H9 (cell line): ENCODE measurements at regions not wholly inside any gene's neighbourhood (a gene's known extent, or its start where the extent isn't known, plus 50 kb on each side); places are given as distances from the start of the nearest gene placed in this dataset.

Experiments
- DNase-seq: peaks from one replicate; pipeline ENCODE4 v3.0.0-alpha.2; 2017
- H2AFZ ChIP-seq: one replicate; pipeline ENCODE4 v1.6.1; 2013; ENCODE audit warnings: mild to moderate bottlenecking, low read length, control low read depth, moderate library complexity
- H2AK5ac ChIP-seq: 2 replicates; pipeline ENCODE4 v1.6.1; 2013; ENCODE audit warnings: low read length, control low read depth, mixed read lengths; ENCODE audit not compliant: insufficient read length
- H2BK120ac ChIP-seq: one replicate; pipeline ENCODE4 v1.6.1; 2013; ENCODE audit warnings: low read depth, mild to moderate bottlenecking, low read length, control low read depth, inconsistent platforms; ENCODE audit not compliant: poor library complexity, severe bottlenecking
- H2BK12ac ChIP-seq: 2 replicates; pipeline ENCODE4 v1.6.1; 2013; ENCODE audit warnings: low read length, control low read depth, mixed read lengths, low read depth; ENCODE audit not compliant: insufficient read length
- H2BK15ac ChIP-seq: 2 replicates; pipeline ENCODE4 v1.6.1; 2013; ENCODE audit warnings: low read depth, low read length, control low read depth
- H2BK20ac ChIP-seq: one replicate; pipeline ENCODE4 v1.6.1; 2013; ENCODE audit warnings: low read depth, mild to moderate bottlenecking, low read length, control low read depth, inconsistent platforms; ENCODE audit not compliant: poor library complexity, severe bottlenecking
- H2BK5ac ChIP-seq: 2 replicates; pipeline ENCODE4 v1.6.1; 2013; ENCODE audit warnings: low read length, control low read depth, mixed read lengths; ENCODE audit not compliant: insufficient read length
- H3K14ac ChIP-seq: 2 replicates; pipeline ENCODE4 v1.6.1; 2013; ENCODE audit warnings: low read length, control low read depth; ENCODE audit not compliant: insufficient read depth
- H3K18ac ChIP-seq: 2 replicates; pipeline ENCODE4 v1.6.1; 2013; ENCODE audit warnings: low read depth, mild to moderate bottlenecking, mixed read lengths, low read length, control low read depth; ENCODE audit not compliant: insufficient read length
- H3K23ac ChIP-seq: 2 replicates; pipeline ENCODE4 v1.6.1; 2013; ENCODE audit warnings: low read length, control low read depth, mixed read lengths, low read depth; ENCODE audit not compliant: insufficient read length
- H3K23me2 ChIP-seq: 2 replicates; pipeline ENCODE4 v1.6.1; 2013; ENCODE audit warnings: low read depth, mild to moderate bottlenecking, mixed read lengths, low read length, control low read depth; ENCODE audit not compliant: insufficient read length, poor library complexity, severe bottlenecking
- H3K27ac ChIP-seq: 2 replicates; pipeline ENCODE4 v1.5.1; 2013; ENCODE audit warnings: low read length, control low read depth, mixed read lengths, low read depth; ENCODE audit not compliant: insufficient read length
- H3K27me3 ChIP-seq: 2 replicates; pipeline ENCODE4 v1.6.1; 2013; ENCODE audit warnings: low read length, control low read depth, inconsistent platforms; ENCODE audit not compliant: insufficient read depth
- H3K4ac ChIP-seq: 2 replicates; pipeline ENCODE4 v1.6.1; 2013; ENCODE audit warnings: low read depth, mild to moderate bottlenecking, control low read depth, inconsistent platforms, low read length, moderate library complexity
- H3K4me1 ChIP-seq: 2 replicates; pipeline ENCODE4 v1.6.1; 2013; ENCODE audit warnings: low read length, control low read depth, inconsistent platforms; ENCODE audit not compliant: insufficient read depth
- H3K4me2 ChIP-seq: 2 replicates; pipeline ENCODE4 v1.6.1; 2013; ENCODE audit warnings: low read length, control low read depth, mixed read lengths; ENCODE audit not compliant: insufficient read length, insufficient read depth
- H3K56ac ChIP-seq: 2 replicates; pipeline ENCODE4 v1.6.1; 2013; ENCODE audit warnings: low read depth, mild to moderate bottlenecking, mixed read lengths, low read length, control low read depth; ENCODE audit not compliant: insufficient read length
- H3K79me1 ChIP-seq: 2 replicates; pipeline ENCODE4 v1.6.1; 2013; ENCODE audit warnings: low read depth, mild to moderate bottlenecking, moderate library complexity, low read length, control low read depth, inconsistent platforms; ENCODE audit not compliant: insufficient read depth, poor library complexity, severe bottlenecking
- H3K79me2 ChIP-seq: 2 replicates; pipeline ENCODE4 v1.6.1; 2013; ENCODE audit warnings: low read length, control low read depth, inconsistent platforms; ENCODE audit not compliant: insufficient read depth
- H3K9ac ChIP-seq: 2 replicates; pipeline ENCODE4 v1.6.1; 2013; ENCODE audit warnings: low read length, control low read depth, mixed read lengths; ENCODE audit not compliant: insufficient read length; ENCODE audit errors: extremely low read depth
- H3K9me3 ChIP-seq: one replicate; pipeline ENCODE4 v1.6.1; 2013; ENCODE audit warnings: low read depth, low read length, inconsistent platforms; ENCODE audit not compliant: control insufficient read depth
- H3T11ph ChIP-seq: one replicate; pipeline ENCODE4 v1.6.1; 2013; ENCODE audit warnings: mild to moderate bottlenecking, low read length, control low read depth, inconsistent platforms
- H4K20me1 ChIP-seq: one replicate; pipeline ENCODE4 v1.6.1; 2013; ENCODE audit not compliant: control insufficient read depth, insufficient read length, insufficient read depth
- H4K5ac ChIP-seq: 2 replicates; pipeline ENCODE4 v1.6.1; 2013; ENCODE audit warnings: low read depth, mild to moderate bottlenecking, mixed read lengths, low read length, control low read depth; ENCODE audit not compliant: insufficient read length
- H4K8ac ChIP-seq: replicated peaks from 2 replicates; pipeline ENCODE4 v1.6.1; 2013; ENCODE audit warnings: low read length, control low read depth, mixed read lengths, low read depth; ENCODE audit not compliant: insufficient read length
- H4K91ac ChIP-seq: 2 replicates; pipeline ENCODE4 v1.6.1; 2013; ENCODE audit warnings: low read depth, mild to moderate bottlenecking, moderate library complexity, mixed read lengths, low read length, control low read depth; ENCODE audit not compliant: insufficient read length
- H3K27ac Mint-ChIP-seq, 3 experiments: 2 replicates in 2 of 3; 3 replicates in 1 of 3; pipeline ENCODE4 v1.8.0; 2020 to 2021; ENCODE audit warnings: mixed read lengths in 3 of 3, mild to moderate bottlenecking in 1 of 3, moderate library complexity in 1 of 3
- H3K27me3 Mint-ChIP-seq: 2 replicates; pipeline ENCODE4 v1.8.0; 2021; ENCODE audit warnings: low read depth, mild to moderate bottlenecking, moderate library complexity, mixed read lengths
- H3K36me3 Mint-ChIP-seq, 3 experiments: 2 replicates in 2 of 3; 3 replicates in 1 of 3; pipeline ENCODE4 v1.8.0; 2020 to 2021; ENCODE audit warnings: low read depth in 3 of 3, mixed read lengths in 3 of 3; ENCODE audit not compliant: insufficient read depth in 1 of 3
- H3K4me1 Mint-ChIP-seq, 2 experiments: 2 replicates each; pipeline ENCODE4 v1.8.0; 2020; ENCODE audit warnings: mixed read lengths in 2 of 2
- H3K4me3 Mint-ChIP-seq, 2 experiments: 2 replicates in 1 of 2; 3 replicates in 1 of 2; pipeline ENCODE4 v1.8.0; 2020 to 2021; ENCODE audit warnings: mild to moderate bottlenecking in 2 of 2, mixed read lengths in 2 of 2, moderate library complexity in 1 of 2
- H3K9me3 Mint-ChIP-seq, 2 experiments: 2 replicates in 1 of 2; 3 replicates in 1 of 2; pipeline ENCODE4 v1.8.0; 2020; ENCODE audit warnings: mild to moderate bottlenecking in 2 of 2, mixed read lengths in 2 of 2, moderate library complexity in 1 of 2
- CTCF ChIP-seq: fragments of 200-600 bp; sonication (generic); conservative IDR thresholded peaks from 3 replicates; pipeline ENCODE4 v1.8.0; 2021; ENCODE audit warnings: antibody characterized with exemption, mild to moderate bottlenecking
- WGBS: extraction: QIAGEN DNeasy Blood & Tissue Kit; methylation state at CpG from one replicate; pipeline ENCODE4 v1.1.7; 2013; ENCODE audit warnings: missing lambda C conversion rate, low lambda C conversion rate, mixed read lengths; ENCODE audit not compliant: insufficient read length; ENCODE audit errors: extremely low coverage; 5-methylcytosine and 5-hydroxymethylcytosine counted together

- no peak overlapping the region for H3K4ac ChIP-seq
- H3K79me2 ChIP-seq = no peaks in the 10 kb centered on the region
- H2BK12ac ChIP-seq = no peak overlapping the region
- H3K23me2 ChIP-seq = no peaks in the 10 kb centered on the region
- Mint-ChIP-seq H3K9me3 (no peaks in the 10 kb centered on the region; a peak in 2 of 5 replicates), H3K27ac (no peak overlapping the region), H3K4me3 (no peak overlapping the region; a peak in 1 of 5 replicates), H3K36me3 (no peaks in the 10 kb centered on the region; a peak in 1 of 7 replicates), H3K27me3 (no peaks in the 10 kb centered on the region), H3K4me1 (peaks cover under 1 to 3% of the 10 kb centered on the region in 2 experiments; a peak in 3 of 4 replicates)
- no peak overlapping the region for H4K8ac ChIP-seq
- no peak overlapping the region for H3K56ac ChIP-seq
- no peak for TF ChIP-seq CTCF
- no peak overlapping the region for H2AK5ac ChIP-seq
- WGBS = no CpG with 5 or more reads among the region's 5 CpGs
- H4K5ac ChIP-seq = no peak overlapping the region
- H2BK20ac ChIP-seq = no peak overlapping the region
- H3K23ac ChIP-seq = no peak overlapping the region
- no peaks in the 10 kb centered on the region for H3K9me3 ChIP-seq
- H4K91ac ChIP-seq = no peak overlapping the region
- H3K18ac ChIP-seq = no peak overlapping the region
- no peaks in the 10 kb centered on the region for H3K79me1 ChIP-seq
- H3K4me1 ChIP-seq = no peaks in the 10 kb centered on the region
- H2BK120ac ChIP-seq = no peak overlapping the region
- H2BK5ac ChIP-seq = no peak overlapping the region
- no peaks in the 10 kb centered on the region for H3K27me3 ChIP-seq
- no peaks in the 10 kb centered on the region for H4K20me1 ChIP-seq
- peak overlapping the region; percentile 58; the same call in 1 of the 2 replicates for H3K14ac ChIP-seq
- H3K9ac ChIP-seq = no peak overlapping the region
- H3K4me2 ChIP-seq = no peak overlapping the region
- no peak for DNase-seq
- no peak overlapping the region for H2AFZ ChIP-seq
- H3K27ac ChIP-seq = no peak overlapping the region
- no peak overlapping the region for H3T11ph ChIP-seq
- H2BK15ac ChIP-seq = no peak overlapping the region
Measured at GRCh38 chr6:130524552-130524951, 158.7 kb downstream of the TMEM200A start.
